Ovary (tissue), 7 donors: ENCODE measurements at regions not wholly inside any gene's neighbourhood (a gene's known extent, or its start where the extent isn't known, plus 50 kb on each side); places are given as distances from the start of the nearest gene placed in this dataset.

Source experiments
- DNase-seq, 5 donors: peaks; one replicate each; pipeline ENCODE4 v3.0.0-alpha.2; 2019 to 2020
- H3K27ac ChIP-seq, 2 donors: fragments of 200-600 bp; one replicate each; pipeline versions ENCODE4 v1.5.1 to v1.8.0; 2019 to 2022
- H3K27me3 ChIP-seq: fragments of 200-600 bp; one replicate; pipeline ENCODE4 v1.8.0; 2022
- H3K36me3 ChIP-seq: fragments of 200-600 bp; sonication (generic); one replicate; pipeline ENCODE4 v1.5.1; 2019
- H3K4me1 ChIP-seq: one replicate; pipeline ENCODE4 v1.8.1; 2013; ENCODE audit warnings: mild to moderate bottlenecking, moderate library complexity; ENCODE audit not compliant: insufficient read depth
- H3K4me3 ChIP-seq: fragments of 200-600 bp; sonication (generic); one replicate; pipeline ENCODE4 v1.5.1; 2017
- H3K9me3 ChIP-seq, 2 donors: fragments of 200-600 bp in 1 of 2; sonication (generic) in 1 of 2; one replicate each; pipeline versions ENCODE4 v1.5.1 to v1.8.1; 2013 to 2019; ENCODE audit warnings: mild to moderate bottlenecking in 1 of 2, moderate library complexity in 1 of 2
- EP300 ChIP-seq: sonication (generic); formaldehyde crosslinking; IDR thresholded peaks from one replicate; pipeline ENCODE4 v1.6.1; 2017; ENCODE audit warnings: antibody characterized with exemption
- POLR2A ChIP-seq: fragments of 450-650 bp; IDR thresholded peaks from one replicate; pipeline ENCODE4 v1.6.1; 2017; ENCODE audit warnings: antibody characterized with exemption, mild to moderate bottlenecking, moderate library complexity
- WGBS, 3 donors: extraction: QIAGEN DNeasy Blood & Tissue Kit in 1 of 3; methylation state at CpG; one replicate each; pipeline versions ENCODE4 v1.1.5 to v1.1.7; 2013 to 2017; 5-methylcytosine and 5-hydroxymethylcytosine counted together
- intact Hi-C, 4 donors: fragments of 100-400 bp; cut with DNase I; formaldehyde crosslinking; loops; one replicate each; pipeline versions ENCODE4 v1.11.0 to v1.15.1; 2022 to 2023
- TF ChIP-seq, protein P1 (sequence below), 3 donors: fragments of 450-650 bp in 2 of 3; fragments of 200-600 bp in 1 of 3; IDR thresholded peaks; one replicate each; pipeline versions ENCODE4 v1.5.1 to v1.8.0; 2016 to 2022; ENCODE audit warnings: antibody characterized with exemption in 3 of 3, mild to moderate bottlenecking in 1 of 3
- donor health status: DM: no; HTN: no; CAD: no; lungs with moderate emphysema.
- donor health status: DM: no; HTN: no; CAD: no.
- donor health status: Bipolar disorder and iron deficiency.
- donor health status: DM: no; HTN: no; CAD: no.
- donor health status: DM: yes; HTN: yes; CAD: no.

DNA sequence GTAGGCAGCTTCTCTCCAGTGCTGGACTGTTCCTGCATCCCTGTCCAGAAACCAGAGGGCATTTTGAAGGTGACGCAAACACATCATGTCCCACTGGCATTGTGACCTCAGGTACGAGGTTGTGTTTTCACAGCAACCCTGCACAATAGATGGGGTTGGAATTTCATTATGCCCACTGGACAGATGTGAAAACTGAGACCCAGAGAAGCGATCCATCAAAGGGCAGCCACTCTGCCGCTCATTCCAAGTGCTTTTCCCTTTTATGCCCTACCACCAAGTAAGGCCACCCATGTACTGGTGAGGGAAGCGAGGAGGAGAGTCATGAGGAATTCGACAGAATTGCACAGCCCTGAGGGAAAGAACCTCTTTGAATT lies 63.3 kb downstream of the CALML3 start:
- Histone ChIP-seq H3K36me3 (no peaks in the 10 kb centered on the region), H3K4me3 (no peak overlapping the region), H3K4me1 (no peaks in the 10 kb centered on the region), H3K27ac (no peak overlapping the region), H3K9me3 (no peaks in the 10 kb centered on the region), H3K27me3 (no peaks in the 10 kb centered on the region)
- no peak for DNase-seq
- WGBS, 3 donors, result 91 to 94% (median 93%) methylated on average over 6 of the region's 6 CpGs
- intact Hi-C loops, result no loop called here
- TF ChIP-seq, protein P1, sequence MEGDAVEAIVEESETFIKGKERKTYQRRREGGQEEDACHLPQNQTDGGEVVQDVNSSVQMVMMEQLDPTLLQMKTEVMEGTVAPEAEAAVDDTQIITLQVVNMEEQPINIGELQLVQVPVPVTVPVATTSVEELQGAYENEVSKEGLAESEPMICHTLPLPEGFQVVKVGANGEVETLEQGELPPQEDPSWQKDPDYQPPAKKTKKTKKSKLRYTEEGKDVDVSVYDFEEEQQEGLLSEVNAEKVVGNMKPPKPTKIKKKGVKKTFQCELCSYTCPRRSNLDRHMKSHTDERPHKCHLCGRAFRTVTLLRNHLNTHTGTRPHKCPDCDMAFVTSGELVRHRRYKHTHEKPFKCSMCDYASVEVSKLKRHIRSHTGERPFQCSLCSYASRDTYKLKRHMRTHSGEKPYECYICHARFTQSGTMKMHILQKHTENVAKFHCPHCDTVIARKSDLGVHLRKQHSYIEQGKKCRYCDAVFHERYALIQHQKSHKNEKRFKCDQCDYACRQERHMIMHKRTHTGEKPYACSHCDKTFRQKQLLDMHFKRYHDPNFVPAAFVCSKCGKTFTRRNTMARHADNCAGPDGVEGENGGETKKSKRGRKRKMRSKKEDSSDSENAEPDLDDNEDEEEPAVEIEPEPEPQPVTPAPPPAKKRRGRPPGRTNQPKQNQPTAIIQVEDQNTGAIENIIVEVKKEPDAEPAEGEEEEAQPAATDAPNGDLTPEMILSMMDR (IDR thresholded peaks at IDR 0.05), result no peak
- no peak for TF ChIP-seq EP300
- no peak for TF ChIP-seq POLR2A

DNA sequence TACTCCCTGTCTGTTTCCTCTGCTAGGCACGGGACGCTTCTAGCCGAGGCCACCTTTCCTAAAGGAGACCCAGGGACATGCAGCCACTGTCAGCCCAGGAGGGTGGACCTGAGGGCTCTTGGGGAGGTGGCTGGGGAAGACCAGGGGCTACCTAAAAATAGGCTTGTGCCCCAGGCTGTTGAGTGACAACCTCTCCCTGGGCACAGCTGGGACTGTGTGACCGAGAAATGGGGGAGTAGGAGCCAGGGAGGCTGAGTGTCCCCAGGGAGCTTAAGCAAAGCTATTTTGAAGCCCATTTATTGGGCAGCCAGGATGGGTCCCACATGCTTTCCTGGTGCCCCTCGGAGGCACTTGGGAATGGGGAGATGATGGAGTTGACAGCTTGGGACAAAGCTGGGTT lies 63.8 kb downstream of the CALML3 start:
- Histone ChIP-seq H3K27ac (no peak overlapping the region), H3K36me3 (no peaks in the 10 kb centered on the region), H3K27me3 (no peaks in the 10 kb centered on the region), H3K4me1 (no peaks in the 10 kb centered on the region), H3K4me3 (no peak overlapping the region), H3K9me3 (no peaks in the 10 kb centered on the region)
- WGBS, 3 donors, result 79 to 86% (median 86%) methylated on average over 5 of the region's 5 CpGs
- TF ChIP-seq EP300, result no peak
- no peak for TF ChIP-seq POLR2A
- TF ChIP-seq, protein P1 (IDR thresholded peaks at IDR 0.05), result no peak
- intact Hi-C loops, result no loop called here
- DNase-seq, result no peak
